ENCODE measurements at regions not wholly inside any gene's neighbourhood (a gene's known extent, or its start where the extent isn't known, plus 50 kb on each side); places are given as distances from the start of the nearest gene placed in this dataset.
"Not testable (repeated sequence)": the region's sequence is repeated elsewhere in the genome, so short reads cannot be mapped to it uniquely, and the experiment has no call there.

- H3K27ac ChIP-seq = no peak overlapping the region
- TF ChIP-seq CTCF (conservative IDR thresholded peaks at IDR 0.05) = no peak
These were observed 1102.4 kb downstream of the SORCS3 start for GRCh38 chr10:105743343-105744056.

GRCh38 chr10:105742923-105743322 lies 1101.8 kb downstream of the SORCS3 start:
- no peak for TF ChIP-seq CTCF (conservative IDR thresholded peaks at IDR 0.05)
- no peak overlapping the region for H3K27ac ChIP-seq

- TF ChIP-seq CTCF (conservative IDR thresholded peaks at IDR 0.05) = no peak
- no peak overlapping the region for H3K27ac ChIP-seq
These were observed 1101.1 kb downstream of the SORCS3 start for GRCh38 chr10:105742184-105742583.

- no peak overlapping the region for H3K27ac ChIP-seq
- no peak for TF ChIP-seq CTCF (conservative IDR thresholded peaks at IDR 0.05)
These were observed 1093.4 kb downstream of the SORCS3 start for GRCh38 chr10:105734479-105734878.

GRCh38 chr10:105733924-105734323 lies 1092.8 kb downstream of the SORCS3 start:
- no peak for TF ChIP-seq CTCF (conservative IDR thresholded peaks at IDR 0.05)
- H3K27ac ChIP-seq = no peak overlapping the region

- no peak for TF ChIP-seq CTCF (conservative IDR thresholded peaks at IDR 0.05)
- no peak overlapping the region for H3K27ac ChIP-seq
These were observed 1088.3 kb downstream of the SORCS3 start for GRCh38 chr10:105729428-105729827.

- H3K27ac ChIP-seq = not testable (repeated sequence)
These were observed 1086.5 kb downstream of the SORCS3 start for GRCh38 chr10:105727586-105727985.

- no peak overlapping the region for H3K27ac ChIP-seq
- TF ChIP-seq CTCF (conservative IDR thresholded peaks at IDR 0.05) = no peak
These were observed 1086.0 kb downstream of the SORCS3 start for GRCh38 chr10:105727131-105727530.

Measured in VCaP (cell line).